Panc1 (cell line): ENCODE measurements at regions not wholly inside any gene's neighbourhood (a gene's known extent, or its start where the extent isn't known, plus 50 kb on each side); places are given as distances from the start of the nearest gene placed in this dataset.

Source experiments
- ATAC-seq: fragments of 200-7000 bp; cut with Tn5 transposase; 2 replicates; pipeline ENCODE4 v1.9.1; 2020; ENCODE audit warnings: mild to moderate bottlenecking, moderate library complexity
- BruUV-seq: library from RNA; stranded (reverse); fragments of 400-500 nt; replicated peaks from 2 replicates; lab custom pipeline; 2021; lab: Mats Ljungman, UMichigan
- CTCF ChIA-PET: fragments of 300-600 bp; sonication (Branson Sonifier 250); formaldehyde crosslinking; loops from one replicate; lab custom pipeline; 2022; ENCODE audit warnings: antibody characterized with exemption; lab: Charles Lee
- POLR2A ChIA-PET: fragments of 300-600 bp; sonication (Branson Sonifier 250); formaldehyde crosslinking; loops from one replicate; lab custom pipeline; 2022; ENCODE audit warnings: antibody characterized with exemption; lab: Charles Lee
- DNase-seq: peaks from one replicate; pipeline ENCODE4 v3.0.0-alpha.2; 2010; ENCODE audit warnings: low read depth, low spot score
- H3K27ac ChIP-seq: 2 replicates; pipeline ENCODE4 v1.5.1; 2011; ENCODE audit warnings: mild to moderate bottlenecking, low read length, inconsistent platforms
- H3K27me3 ChIP-seq: fragments of 200-500 bp; sonication (Bioruptor generic); 2 replicates; pipeline ENCODE4 v1.6.0; 2014; ENCODE audit warnings: low read length, inconsistent platforms; ENCODE audit not compliant: control insufficient read depth, insufficient read depth
- H3K36me3 ChIP-seq: fragments of 200-500 bp; sonication (Bioruptor generic); 2 replicates; pipeline ENCODE4 v1.5.1; 2014; ENCODE audit warnings: inconsistent platforms, mild to moderate bottlenecking, low read length, moderate library complexity; ENCODE audit not compliant: control insufficient read depth, insufficient read depth
- H3K4me1 ChIP-seq: 2 replicates; pipeline ENCODE4 v1.5.1; 2011; ENCODE audit warnings: inconsistent platforms, mild to moderate bottlenecking, low read length, moderate library complexity; ENCODE audit not compliant: control insufficient read depth, insufficient read depth
- H3K4me3 ChIP-seq, 2 experiments: 2 replicates each; pipeline ENCODE4 v1.5.1; 2011 to 2012; ENCODE audit warnings: low read depth in 2 of 2, low read length in 2 of 2, mild to moderate bottlenecking in 2 of 2, inconsistent platforms in 1 of 2, moderate library complexity in 1 of 2
- H3K9me3 ChIP-seq: fragments of 200-500 bp; sonication (Bioruptor generic); 2 replicates; pipeline ENCODE4 v1.5.1; 2014; ENCODE audit warnings: low read depth, mild to moderate bottlenecking, inconsistent platforms, low read length, moderate library complexity; ENCODE audit not compliant: control insufficient read depth, insufficient read depth
- CTCF ChIP-seq: fragments of 450-650 bp; IDR thresholded peaks from 2 replicates; pipeline ENCODE4 v1.5.1; 2017; ENCODE audit warnings: mild to moderate bottlenecking
- POLR2AphosphoS5 ChIP-seq: IDR thresholded peaks from 2 replicates; pipeline ENCODE4 v1.6.1; 2012; ENCODE audit warnings: mild to moderate bottlenecking, low read depth, low read length, moderate library complexity
- REST ChIP-seq, 2 experiments: IDR thresholded peaks; 2 replicates each; pipeline ENCODE4 v1.6.1; 2011 to 2012; ENCODE audit warnings: low read depth in 2 of 2, control low read depth in 1 of 2, low read length in 1 of 2, mild to moderate bottlenecking in 1 of 2, moderate library complexity in 1 of 2; ENCODE audit not compliant: insufficient read depth in 1 of 2
- SIN3A ChIP-seq: IDR thresholded peaks from 2 replicates; pipeline ENCODE4 v1.6.1; 2012; ENCODE audit warnings: low read depth, mild to moderate bottlenecking, low read length, moderate library complexity, borderline replicate concordance; ENCODE audit not compliant: insufficient read depth
- TCF7L2 ChIP-seq: IDR thresholded peaks from 2 replicates; pipeline ENCODE4 v1.6.1; 2011; ENCODE audit warnings: mild to moderate bottlenecking, low read depth, low read length, inconsistent platforms
- in situ Hi-C: cut with HindIII; loops from 2 replicates; pipeline ENCODE4 v1.10.0; 2016; ENCODE audit warnings: low sequenced_read_pairs, low pct_unique_long_range_greater_than_20kb
- intact Hi-C: fragments of 100-400 bp; cut with micrococcal nuclease; formaldehyde crosslinking; loops from one replicate; pipeline ENCODE4 v1.10.0; 2022; ENCODE audit not compliant: unreplicated experiment

GRCh38 chr14:98391061-98391460 is 880.9 kb downstream of the BCL11B start:
- no peak overlapping the region for H3K4me3 ChIP-seq
- intact Hi-C loops = no loop called here
- H3K27ac ChIP-seq = no peak overlapping the region
- no peak for DNase-seq
- no peaks in the 10 kb centered on the region for H3K9me3 ChIP-seq
- no peaks in the 10 kb centered on the region for H3K27me3 ChIP-seq
- POLR2A ChIA-PET = no interaction called here
- no TSS peak for BruUV-seq
- CTCF ChIA-PET = no interaction called here
- no peaks in the 10 kb centered on the region for H3K36me3 ChIP-seq
- in situ Hi-C loops = no loop called here
- ATAC-seq = no peak
- H3K4me1 ChIP-seq = no peaks in the 10 kb centered on the region
- no peak for TF ChIP-seq TCF7L2
- no peak for TF ChIP-seq REST (IDR thresholded peaks at IDR 0.05; ENCODE audit: insufficient read depth in 1 of 2, low read depth in 2 of 2, low read length in 1 of 2)
- no peak for TF ChIP-seq SIN3A
- no peak for TF ChIP-seq CTCF
- no peak for TF ChIP-seq POLR2AphosphoS5

- intact Hi-C loops = no loop called here
- no peak for TF ChIP-seq CTCF
- TF ChIP-seq POLR2AphosphoS5 = no peak
- no peak for TF ChIP-seq REST (IDR thresholded peaks at IDR 0.05; ENCODE audit: insufficient read depth in 1 of 2, low read depth in 2 of 2, low read length in 1 of 2)
- no peak for TF ChIP-seq SIN3A
- TF ChIP-seq TCF7L2 = no peak
- CTCF ChIA-PET = no interaction called here
Observed at GRCh38 chr14:98393527-98393926, 878.5 kb downstream of the BCL11B start.

More at GRCh38 chr14:98393527-98393926, 878.5 kb downstream of the BCL11B start:
- in situ Hi-C loops = no loop called here
- no peak for ATAC-seq
- BruUV-seq = no TSS peak
- Histone ChIP-seq H3K9me3 (no peaks in the 10 kb centered on the region), H3K36me3 (no peaks in the 10 kb centered on the region), H3K27ac (no peak overlapping the region), H3K4me3 (no peak overlapping the region), H3K27me3 (no peaks in the 10 kb centered on the region), H3K4me1 (no peaks in the 10 kb centered on the region)
- POLR2A ChIA-PET = no interaction called here
- no peak for DNase-seq
